ENCODE measurements at regions not wholly inside any gene's neighbourhood (a gene's known extent, or its start where the extent isn't known, plus 50 kb on each side); places are given as distances from the start of the nearest gene placed in this dataset.

- no peak for DNase-seq (ENCODE audit: low read depth)
- TF ChIP-seq CTCF (IDR thresholded peaks at IDR 0.05; ENCODE audit: control insufficient read depth, insufficient read depth, low read depth, low read length, missing control alignments): no peak
- H3K4me3 ChIP-seq (ENCODE audit: control insufficient read depth, low read depth, low read length): no peak overlapping the region
These were observed 112.6 kb downstream of the CDC5L start for GRCh38 chr6:44500074-44500473.

- no peak for TF ChIP-seq CTCF (IDR thresholded peaks at IDR 0.05; ENCODE audit: control insufficient read depth, insufficient read depth, low read depth, low read length, missing control alignments)
- no peak overlapping the region for H3K4me3 ChIP-seq (ENCODE audit: control insufficient read depth, low read depth, low read length)
These were observed 116.0 kb downstream of the CDC5L start for GRCh38 chr6:44503471-44503870.

GRCh38 chr6:44504301-44504791 is 116.8 kb downstream of the CDC5L start:
- TF ChIP-seq CTCF (IDR thresholded peaks at IDR 0.05; ENCODE audit: control insufficient read depth, insufficient read depth, low read depth, low read length, missing control alignments): no peak
- no peak overlapping the region for H3K4me3 ChIP-seq (ENCODE audit: control insufficient read depth, low read depth, low read length)
- DNase-seq (ENCODE audit: low read depth): no peak

More at GRCh38 chr6:44503471-44503870, 116.0 kb downstream of the CDC5L start:
- DNase-seq (ENCODE audit: low read depth): no peak

- no peak for DNase-seq (ENCODE audit: low read depth)
- no peak overlapping the region for H3K4me3 ChIP-seq (ENCODE audit: control insufficient read depth, low read depth, low read length)
- TF ChIP-seq CTCF (IDR thresholded peaks at IDR 0.05; ENCODE audit: control insufficient read depth, insufficient read depth, low read depth, low read length, missing control alignments): no peak
These were observed 118.2 kb downstream of the CDC5L start for GRCh38 chr6:44505751-44506150.

GRCh38 chr6:44507014-44507413 is 119.5 kb downstream of the CDC5L start:
- TF ChIP-seq CTCF (IDR thresholded peaks at IDR 0.05; ENCODE audit: control insufficient read depth, insufficient read depth, low read depth, low read length, missing control alignments): no peak
- DNase-seq (ENCODE audit: low read depth): no peak
- H3K4me3 ChIP-seq (ENCODE audit: control insufficient read depth, low read depth, low read length): no peak overlapping the region

- peak; percentile 39 for DNase-seq (ENCODE audit: low read depth)
- no peak overlapping the region for H3K4me3 ChIP-seq (ENCODE audit: control insufficient read depth, low read depth, low read length)
- TF ChIP-seq CTCF (IDR thresholded peaks at IDR 0.05; ENCODE audit: control insufficient read depth, insufficient read depth, low read depth, low read length, missing control alignments): no peak
These were observed 121.1 kb downstream of the CDC5L start for GRCh38 chr6:44508646-44509045.

- no peak overlapping the region for H3K4me3 ChIP-seq (ENCODE audit: control insufficient read depth, low read depth, low read length)
- no peak for TF ChIP-seq CTCF (IDR thresholded peaks at IDR 0.05; ENCODE audit: control insufficient read depth, insufficient read depth, low read depth, low read length, missing control alignments)
- no peak for DNase-seq (ENCODE audit: low read depth)
These were observed 123.6 kb downstream of the CDC5L start for GRCh38 chr6:44511126-44511525.

Measured in AG09309 (cell line).